GM12878 (cell line): ENCODE measurements at regions not wholly inside any gene's neighbourhood (a gene's known extent, or its start where the extent isn't known, plus 50 kb on each side); places are given as distances from the start of the nearest gene placed in this dataset.

ENCODE experiments used
- ATAC-seq: fragments of 200-7000 bp; cut with Tn5 transposase; 3 replicates; pipeline ENCODE4 v1.9.1; 2020; ENCODE audit warnings: mild to moderate bottlenecking, moderate library complexity
- BruUV-seq: library from RNA; stranded (reverse); fragments of 400-500 nt; replicated peaks from 2 replicates; lab custom pipeline; 2021; lab: Mats Ljungman, UMichigan
- CTCF ChIA-PET: fragments of 300-600 bp; sonication (Branson Sonifier 250); formaldehyde crosslinking; extraction: SDS; loops from one replicate; lab custom pipeline; 2021; ENCODE audit warnings: inconsistent platforms; lab: Yijun Ruan, JAX
- POLR2A ChIA-PET: fragments of 350-600 bp; formaldehyde crosslinking; extraction: SDS; loops from one replicate; lab custom pipeline; 2021; ENCODE audit warnings: inconsistent platforms; lab: Charles Lee
- RAD21 ChIA-PET: fragments of 300-600 bp; sonication (Branson Sonifier 250); formaldehyde crosslinking; loops from one replicate; lab custom pipeline; 2023; ENCODE audit warnings: antibody characterized with exemption; ENCODE audit not compliant: unreplicated experiment; lab: Charles Lee
- SMC1A ChIA-PET: fragments of 300-600 bp; sonication (Branson Sonifier 250); formaldehyde crosslinking; loops from one replicate; lab custom pipeline; 2023; ENCODE audit not compliant: unreplicated experiment, uncharacterized antibody; lab: Charles Lee
- DNase-seq: peaks from one replicate; pipeline ENCODE4 v3.0.0-alpha.2; 2011; ENCODE audit warnings: low read depth, low spot score
- FAIRE-seq: peaks from 3 replicates; lab custom pipeline; 2011; peaks lifted over from hg19 to GRCh38; lab: Jason Lieb, UNC
- H2AFZ ChIP-seq: 2 replicates; pipeline ENCODE4 v1.6.0; 2011; ENCODE audit warnings: low read depth, low read length, control low read depth; ENCODE audit not compliant: control insufficient read depth
- H3K27ac ChIP-seq: 2 replicates; pipeline ENCODE4 v1.5.1; 2011; ENCODE audit warnings: control low read depth; ENCODE audit not compliant: control insufficient read depth, insufficient read depth
- H3K27me3 ChIP-seq, 2 experiments: replicated peaks in 1 of 2; 2 replicates each; pipeline versions ENCODE4 v1.6.0 to v1.6.1; 2011; ENCODE audit warnings: low read length in 1 of 2; ENCODE audit not compliant: control insufficient read depth in 2 of 2, insufficient read depth in 2 of 2
- H3K36me3 ChIP-seq, 2 experiments: 2 replicates each; pipeline ENCODE4 v1.5.1; 2011; ENCODE audit warnings: low read length in 1 of 2; ENCODE audit not compliant: control insufficient read depth in 2 of 2, insufficient read depth in 2 of 2
- H3K4me1 ChIP-seq: 2 replicates; pipeline ENCODE4 v1.6.1; 2011; ENCODE audit warnings: mild to moderate bottlenecking, low read length, moderate library complexity, mixed read lengths; ENCODE audit not compliant: control insufficient read depth, insufficient read depth
- H3K4me2 ChIP-seq: 2 replicates; pipeline ENCODE4 v1.6.0; 2011; ENCODE audit warnings: control low read depth; ENCODE audit not compliant: control insufficient read depth, insufficient read depth
- H3K4me3 ChIP-seq: fragments of 200-600 bp; sonication (generic); 2 replicates; pipeline ENCODE4 v1.5.1; 2016
- H3K79me2 ChIP-seq: 2 replicates; pipeline ENCODE4 v1.6.0; 2011; ENCODE audit warnings: low read length; ENCODE audit not compliant: control insufficient read depth, insufficient read depth
- H3K9ac ChIP-seq: 2 replicates; pipeline ENCODE4 v1.8.0; 2011; ENCODE audit warnings: low read length, control low read depth, mixed read lengths; ENCODE audit not compliant: control insufficient read depth, insufficient read depth
- H3K9me3 ChIP-seq: replicated peaks from 3 replicates; pipeline ENCODE4 v1.5.1; 2011; ENCODE audit warnings: mild to moderate bottlenecking, low read length; ENCODE audit not compliant: control insufficient read depth, insufficient read depth
- H4K20me1 ChIP-seq: 2 replicates; pipeline ENCODE4 v1.6.0; 2011; ENCODE audit not compliant: control insufficient read depth, insufficient read depth
- NRF1 ChIP-seq: conservative IDR thresholded peaks from 2 replicates; pipeline ENCODE4 v1.6.1; 2011; ENCODE audit warnings: mild to moderate bottlenecking, low read depth, low read length, improper control_type of control experiment
- ZBTB11 ChIP-seq: fragments of 450-650 bp; formaldehyde crosslinking; IDR thresholded peaks from 2 replicates; pipeline ENCODE4 v1.5.0; 2022; ENCODE audit warnings: mild to moderate bottlenecking, missing genetic modification characterization
- WGBS: methylation state at CpG from one replicate; pipeline ENCODE4 v1.1.6; 2016; ENCODE audit warnings: low lambda C conversion rate; ENCODE audit not compliant: insufficient replicate concordance, insufficient coverage; ENCODE audit errors: missing lambda C conversion rate; 5-methylcytosine and 5-hydroxymethylcytosine counted together
- in situ Hi-C: fragments of 300-500 bp; cut with MboI; formaldehyde crosslinking; loops from 9 replicates; pipeline ENCODE4 v1.14.3; 2018; ENCODE audit warnings: mixed read lengths
- intact Hi-C: fragments of 100-400 bp; cut with micrococcal nuclease; formaldehyde crosslinking; loops from one replicate; pipeline ENCODE4 v1.14.2; 2022; ENCODE audit not compliant: unreplicated experiment
- TF ChIP-seq, protein P1 (sequence below): fragments of 450-650 bp; IDR thresholded peaks from 2 replicates; pipeline ENCODE4 v1.6.1; 2017; ENCODE audit warnings: mild to moderate bottlenecking

DNA sequence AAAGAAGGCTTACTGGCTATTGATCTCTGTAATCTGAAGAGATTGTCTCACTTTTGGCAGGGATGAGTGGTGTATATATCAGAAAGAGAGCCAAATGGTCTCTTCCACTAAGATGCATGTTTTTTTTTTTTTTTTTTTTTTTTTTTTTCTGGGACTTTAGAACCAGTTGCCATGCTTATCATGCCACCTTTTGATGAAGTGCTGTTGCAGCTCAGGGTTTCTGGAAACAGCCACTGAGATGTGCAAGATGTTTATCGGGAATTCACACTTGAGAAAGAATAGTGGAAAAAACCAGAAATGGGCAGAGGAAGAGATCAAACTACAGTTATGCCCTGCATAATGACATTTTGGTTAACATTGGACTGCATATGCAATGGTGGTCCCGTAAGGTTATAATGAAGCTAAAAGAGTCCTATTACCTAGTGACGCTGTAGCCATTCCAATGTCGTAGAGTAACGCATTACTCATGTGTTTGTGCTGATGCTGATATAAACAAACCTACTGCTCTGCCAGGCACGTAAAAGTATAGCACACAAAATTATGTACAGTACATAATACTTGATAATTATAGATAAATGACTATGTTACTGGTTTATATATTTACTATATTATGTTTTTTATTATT is 121.0 kb downstream of the KLF5 start:
- BruUV-seq, result no TSS peak
- no peaks in the 10 kb centered on the region for H3K79me2 ChIP-seq
- SMC1A ChIA-PET, result no interaction called here

More for the DNA sequence above, 121.0 kb downstream of the KLF5 start:
- Histone ChIP-seq H2AFZ (no peak overlapping the region), H3K27ac (no peak overlapping the region), H3K27me3 (no peaks in the 10 kb centered on the region; a peak in 1 of 4 replicates), H3K9ac (no peak overlapping the region), H3K4me1 (no peaks in the 10 kb centered on the region), H4K20me1 (no peaks in the 10 kb centered on the region), H3K36me3 (no peaks in the 10 kb centered on the region), H3K4me2 (no peak overlapping the region), H3K9me3 (no peaks in the 10 kb centered on the region), H3K4me3 (no peak overlapping the region)
- in situ Hi-C loops (no loop called here), intact Hi-C loops (no loop called here)
- DNase-seq (no peak), FAIRE-seq (no peak), ATAC-seq (no peak)
- CTCF ChIA-PET, result no interaction called here
- WGBS, result 58% methylated on average over 6 of the region's 6 CpGs
- RAD21 ChIA-PET, result no interaction called here
- POLR2A ChIA-PET, result no interaction called here
- TF ChIP-seq ZBTB11 (CRISPR knock-in tag) (no peak), NRF1 (no peak)
- TF ChIP-seq, protein P1, sequence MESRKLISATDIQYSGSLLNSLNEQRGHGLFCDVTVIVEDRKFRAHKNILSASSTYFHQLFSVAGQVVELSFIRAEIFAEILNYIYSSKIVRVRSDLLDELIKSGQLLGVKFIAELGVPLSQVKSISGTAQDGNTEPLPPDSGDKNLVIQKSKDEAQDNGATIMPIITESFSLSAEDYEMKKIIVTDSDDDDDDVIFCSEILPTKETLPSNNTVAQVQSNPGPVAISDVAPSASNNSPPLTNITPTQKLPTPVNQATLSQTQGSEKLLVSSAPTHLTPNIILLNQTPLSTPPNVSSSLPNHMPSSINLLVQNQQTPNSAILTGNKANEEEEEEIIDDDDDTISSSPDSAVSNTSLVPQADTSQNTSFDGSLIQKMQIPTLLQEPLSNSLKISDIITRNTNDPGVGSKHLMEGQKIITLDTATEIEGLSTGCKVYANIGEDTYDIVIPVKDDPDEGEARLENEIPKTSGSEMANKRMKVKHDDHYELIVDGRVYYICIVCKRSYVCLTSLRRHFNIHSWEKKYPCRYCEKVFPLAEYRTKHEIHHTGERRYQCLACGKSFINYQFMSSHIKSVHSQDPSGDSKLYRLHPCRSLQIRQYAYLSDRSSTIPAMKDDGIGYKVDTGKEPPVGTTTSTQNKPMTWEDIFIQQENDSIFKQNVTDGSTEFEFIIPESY, result no peak
